ENCODE measurements at regions not wholly inside any gene's neighbourhood (a gene's known extent, or its start where the extent isn't known, plus 50 kb on each side); places are given as distances from the start of the nearest gene placed in this dataset.

- Histone ChIP-seq H3K9ac (ENCODE audit: low read length) (no peak overlapping the region), H3K9me2 (ENCODE audit: insufficient read depth) (no peaks in the 10 kb centered on the region), H3K27ac (ENCODE audit: low read depth, low read length) (no peak overlapping the region), H4K20me1 (ENCODE audit: insufficient read depth) (no peaks in the 10 kb centered on the region), H3K79me2 (ENCODE audit: insufficient read depth, low read length) (no peaks in the 10 kb centered on the region), H3K4me1 (ENCODE audit: control insufficient read depth in 1 of 2, insufficient read depth in 2 of 2, low read length in 2 of 2) (peaks cover 3 to 23% of the 10 kb centered on the region in 2 experiments; a peak in 2 of 4 replicates), H3K4me3 (replicated peaks in 1 of 2; ENCODE audit: low read depth in 1 of 2, low read length in 2 of 2) (no peak overlapping the region), H3K9me3 (ENCODE audit: control insufficient read depth in 1 of 2, insufficient read depth in 1 of 2, low read depth in 1 of 2, low read length in 2 of 2) (no peaks in the 10 kb centered on the region), H3K27me3 (ENCODE audit: insufficient read depth, low read length) (no peaks in the 10 kb centered on the region), H3K36me3 (ENCODE audit: control insufficient read depth in 1 of 2, insufficient read depth in 2 of 2, low read length in 2 of 2) (no peaks in the 10 kb centered on the region), H2AFZ (ENCODE audit: low read depth, low read length, poor library complexity, severe bottlenecking) (peak overlapping the region; percentile 66), H3K4me2 (ENCODE audit: low read length) (no peak overlapping the region)
- RAD21 ChIA-PET (ENCODE audit: low non-redundant PET in 1 of 2, low total read pairs in 2 of 2, uncharacterized antibody in 2 of 2, unreplicated experiment in 2 of 2): interaction anchor here (0.7 kb wide), 2 partner anchors 173 to 174 kb away, joined by 3 read pairs; no protein-coding TSS in a partner anchor
- ATAC-seq (peak; percentile 82), DNase-seq (ENCODE audit: low read depth, low spot score) (peak; percentile 60)
- BruUV-seq (replicated peaks): no TSS peak
- TF ChIP-seq ELF1 (IDR thresholded peaks at IDR 0.05; ENCODE audit: borderline replicate concordance, low read depth): peak; percentile 14; the same call in 1 of the 2 replicates
- TF ChIP-seq CEBPB (IDR thresholded peaks at IDR 0.05; ENCODE audit: low read depth): no peak
- TF ChIP-seq CTCF (IDR thresholded peaks at IDR 0.05 in 2 of 3, conservative IDR thresholded peaks at IDR 0.05 in 1 of 3; ENCODE audit: borderline replicate concordance in 1 of 3, insufficient read depth in 1 of 3, low read depth in 2 of 3, low read length in 2 of 3): peak; percentile 67 to 78 (median 67); a peak in 5 of 6 replicates
- no peak for TF ChIP-seq ZNF274 (IDR thresholded peaks at IDR 0.05; ENCODE audit: low read depth, low read length)
- TF ChIP-seq RAD21 (IDR thresholded peaks at IDR 0.05; ENCODE audit: low read depth): peak; percentile 83
- TF ChIP-seq ATF3 (IDR thresholded peaks at IDR 0.05): no peak
- intact Hi-C loops (cut with micrococcal nuclease): loop anchor here (1.0 to 10.0 kb wide), 2 partner anchors 174 to 1215 kb away; no protein-coding TSS in a partner anchor
- POLR2A ChIA-PET: no interaction called here
- CTCF ChIA-PET: interaction anchor here (3.0 kb wide), 1 partner anchor 174 kb away, joined by 13 read pairs; no protein-coding TSS in a partner anchor
Measured at GRCh38 chr5:68460147-68460798, 244.7 kb downstream of the PIK3R1 start.

All from HCT116 (cell line).